CD8-positive, alpha-beta memory T cell (primary cell): ENCODE measurements at regions not wholly inside any gene's neighbourhood (a gene's known extent, or its start where the extent isn't known, plus 50 kb on each side); places are given as distances from the start of the nearest gene placed in this dataset.

Source experiments
- CTCF ChIA-PET: fragments of 350-600 bp; sonication (Branson Sonifier 250); formaldehyde crosslinking; loops from one replicate; lab custom pipeline; 2021; ENCODE audit warnings: antibody characterized with exemption; lab: Charles Lee
- POLR2A ChIA-PET: fragments of 350-600 bp; sonication (Branson Sonifier 250); formaldehyde crosslinking; loops from one replicate; lab custom pipeline; 2021; ENCODE audit warnings: antibody characterized with exemption; lab: Charles Lee
- DNase-seq, 5 donors: peaks; one replicate each; pipeline versions ENCODE4 v3.0.0 to v3.0.0-alpha.2; 2020 to 2022; ENCODE audit warnings: mixed read lengths in 1 of 5
- H3K27ac ChIP-seq: one replicate; pipeline ENCODE4 v1.7.0; 2013; ENCODE audit warnings: low read depth, mild to moderate bottlenecking, low read length, moderate library complexity
- H3K27me3 ChIP-seq: 2 replicates; pipeline ENCODE4 v1.7.0; 2013; ENCODE audit warnings: low read length, mild to moderate bottlenecking; ENCODE audit not compliant: insufficient read depth, poor library complexity, severe bottlenecking
- H3K36me3 ChIP-seq: 2 replicates; pipeline ENCODE4 v1.7.0; 2013; ENCODE audit warnings: mild to moderate bottlenecking, low read length, moderate library complexity; ENCODE audit not compliant: insufficient read depth
- H3K4me1 ChIP-seq: 2 replicates; pipeline ENCODE4 v1.7.0; 2013; ENCODE audit warnings: mild to moderate bottlenecking, low read length, moderate library complexity; ENCODE audit not compliant: insufficient read depth
- H3K4me3 ChIP-seq: 2 replicates; pipeline ENCODE4 v1.7.0; 2013; ENCODE audit warnings: mild to moderate bottlenecking, low read length
- H3K9me3 ChIP-seq: 2 replicates; pipeline ENCODE4 v1.7.0; 2013; ENCODE audit warnings: mild to moderate bottlenecking, low read length
- H3K27ac Mint-ChIP-seq, 8 donors: one replicate each; pipeline ENCODE4 v1.8.0; 2020 to 2021; ENCODE audit warnings: mixed read lengths in 8 of 8, mild to moderate bottlenecking in 6 of 8, inconsistent platforms in 3 of 8, moderate library complexity in 3 of 8
- H3K27me3 Mint-ChIP-seq, 2 donors: one replicate each; pipeline ENCODE4 v1.8.0; 2020 to 2021; ENCODE audit warnings: mixed read lengths in 2 of 2, mild to moderate bottlenecking in 1 of 2, moderate library complexity in 1 of 2
- H3K36me3 Mint-ChIP-seq, 3 donors: one replicate each; pipeline ENCODE4 v1.8.0; 2020 to 2021; ENCODE audit warnings: mixed read lengths in 3 of 3, inconsistent platforms in 1 of 3, mild to moderate bottlenecking in 1 of 3
- H3K4me1 Mint-ChIP-seq, 3 donors: one replicate each; pipeline ENCODE4 v1.8.0; 2020 to 2021; ENCODE audit warnings: mixed read lengths in 3 of 3, inconsistent platforms in 1 of 3, mild to moderate bottlenecking in 1 of 3
- H3K4me3 Mint-ChIP-seq, 7 donors: one replicate each; pipeline ENCODE4 v1.8.0; 2020 to 2021; ENCODE audit warnings: mixed read lengths in 7 of 7, mild to moderate bottlenecking in 6 of 7, moderate library complexity in 4 of 7, inconsistent platforms in 2 of 7
- H3K9me3 Mint-ChIP-seq, 5 donors: one replicate each; pipeline ENCODE4 v1.8.0; 2020 to 2022; ENCODE audit warnings: mixed read lengths in 5 of 5, mild to moderate bottlenecking in 3 of 5, moderate library complexity in 2 of 5, inconsistent platforms in 1 of 5

- POLR2A ChIA-PET, result no interaction called here
- Histone ChIP-seq H3K9me3 (no peaks in the 10 kb centered on the region), H3K36me3 (no peaks in the 10 kb centered on the region), H3K4me1 (no peaks in the 10 kb centered on the region), H3K4me3 (no peak overlapping the region), H3K27ac (no peak overlapping the region), H3K27me3 (no peaks in the 10 kb centered on the region)
- Mint-ChIP-seq H3K9me3 (peaks cover 7 to 20% (median 12%) of the 10 kb centered on the region in 5 donors), H3K4me3 (no peak overlapping the region), H3K4me1 (no peaks in the 10 kb centered on the region), H3K36me3 (no peaks in the 10 kb centered on the region), H3K27ac (no peak overlapping the region), H3K27me3 (no peaks in the 10 kb centered on the region)
- CTCF ChIA-PET, result no interaction called here
- DNase-seq, result no peak
Observed at GRCh38 chr4:187432310-187432709, 563.3 kb upstream of the ZFP42 start.

GRCh38 chr4:187433141-187433540 is 562.4 kb upstream of the ZFP42 start:
- DNase-seq, result no peak
- Mint-ChIP-seq H3K27ac (no peak overlapping the region), H3K4me3 (no peak overlapping the region), H3K9me3 (peaks cover 7 to 25% (median 12%) of the 10 kb centered on the region in 5 donors), H3K27me3 (no peaks in the 10 kb centered on the region), H3K36me3 (no peaks in the 10 kb centered on the region), H3K4me1 (no peaks in the 10 kb centered on the region)
- CTCF ChIA-PET, result no interaction called here
- H3K27me3 ChIP-seq, result no peaks in the 10 kb centered on the region
- no peaks in the 10 kb centered on the region for H3K9me3 ChIP-seq
- H3K4me1 ChIP-seq, result no peaks in the 10 kb centered on the region
- H3K36me3 ChIP-seq, result no peaks in the 10 kb centered on the region
- no peak overlapping the region for H3K4me3 ChIP-seq
- H3K27ac ChIP-seq, result no peak overlapping the region
- POLR2A ChIA-PET, result no interaction called here

GRCh38 chr4:187436251-187436650 is 559.3 kb upstream of the ZFP42 start:
- no peak overlapping the region for H3K4me3 Mint-ChIP-seq
- H3K27ac ChIP-seq, result no peak overlapping the region
- ChIA-PET POLR2A (no interaction called here), CTCF (no interaction called here)
- H3K4me1 ChIP-seq, result no peaks in the 10 kb centered on the region
- H3K4me1 Mint-ChIP-seq, result no peaks in the 10 kb centered on the region
- H3K9me3 Mint-ChIP-seq, result peaks cover 9 to 16% (median 10%) of the 10 kb centered on the region in 5 donors
- H3K36me3 Mint-ChIP-seq, result no peaks in the 10 kb centered on the region
- H3K36me3 ChIP-seq, result no peaks in the 10 kb centered on the region
- H3K27me3 ChIP-seq, result no peaks in the 10 kb centered on the region
- no peaks in the 10 kb centered on the region for H3K9me3 ChIP-seq
- no peak overlapping the region for H3K4me3 ChIP-seq
- no peak for DNase-seq
- H3K27me3 Mint-ChIP-seq, result no peaks in the 10 kb centered on the region
- no peak overlapping the region for H3K27ac Mint-ChIP-seq

GRCh38 chr4:187444061-187444460 is 551.5 kb upstream of the ZFP42 start:
- DNase-seq, result no peak
- Mint-ChIP-seq H3K9me3 (peaks cover 2 to 26% (median 9%) of the 10 kb centered on the region in 5 donors), H3K36me3 (no peaks in the 10 kb centered on the region), H3K4me1 (no peaks in the 10 kb centered on the region), H3K4me3 (no peak overlapping the region), H3K27ac (no peak overlapping the region), H3K27me3 (no peaks in the 10 kb centered on the region)
- no peaks in the 10 kb centered on the region for H3K9me3 ChIP-seq
- POLR2A ChIA-PET, result no interaction called here
- no peaks in the 10 kb centered on the region for H3K27me3 ChIP-seq
- H3K4me3 ChIP-seq, result no peak overlapping the region
- H3K4me1 ChIP-seq, result no peaks in the 10 kb centered on the region
- no peak overlapping the region for H3K27ac ChIP-seq
- CTCF ChIA-PET, result no interaction called here
- H3K36me3 ChIP-seq, result no peaks in the 10 kb centered on the region

GRCh38 chr4:187449702-187450101 is 545.9 kb upstream of the ZFP42 start:
- Mint-ChIP-seq H3K36me3 (no peaks in the 10 kb centered on the region), H3K4me3 (no peak overlapping the region), H3K27me3 (no peaks in the 10 kb centered on the region), H3K27ac (no peak overlapping the region), H3K4me1 (no peaks in the 10 kb centered on the region), H3K9me3 (peaks cover 0 to 17% (median 0%) of the 10 kb centered on the region in 5 donors)
- H3K9me3 ChIP-seq, result no peaks in the 10 kb centered on the region
- no peaks in the 10 kb centered on the region for H3K27me3 ChIP-seq
- ChIA-PET CTCF (no interaction called here), POLR2A (no interaction called here)
- H3K4me1 ChIP-seq, result no peaks in the 10 kb centered on the region
- no peak for DNase-seq
- H3K27ac ChIP-seq, result no peak overlapping the region
- H3K36me3 ChIP-seq, result no peaks in the 10 kb centered on the region
- no peak overlapping the region for H3K4me3 ChIP-seq

- no peak overlapping the region for H3K4me3 ChIP-seq
- CTCF ChIA-PET, result no interaction called here
- Mint-ChIP-seq H3K36me3 (no peaks in the 10 kb centered on the region), H3K27ac (no peak overlapping the region), H3K4me3 (no peak overlapping the region), H3K9me3 (peaks cover 0 to 15% (median 3%) of the 10 kb centered on the region in 5 donors), H3K27me3 (no peaks in the 10 kb centered on the region), H3K4me1 (no peaks in the 10 kb centered on the region)
- H3K27me3 ChIP-seq, result no peaks in the 10 kb centered on the region
- DNase-seq, result no peak
- H3K9me3 ChIP-seq, result no peaks in the 10 kb centered on the region
- H3K4me1 ChIP-seq, result no peaks in the 10 kb centered on the region
- no peak overlapping the region for H3K27ac ChIP-seq
- POLR2A ChIA-PET, result no interaction called here
- H3K36me3 ChIP-seq, result no peaks in the 10 kb centered on the region
Observed at GRCh38 chr4:187451776-187452175, 543.8 kb upstream of the ZFP42 start.

DNA sequence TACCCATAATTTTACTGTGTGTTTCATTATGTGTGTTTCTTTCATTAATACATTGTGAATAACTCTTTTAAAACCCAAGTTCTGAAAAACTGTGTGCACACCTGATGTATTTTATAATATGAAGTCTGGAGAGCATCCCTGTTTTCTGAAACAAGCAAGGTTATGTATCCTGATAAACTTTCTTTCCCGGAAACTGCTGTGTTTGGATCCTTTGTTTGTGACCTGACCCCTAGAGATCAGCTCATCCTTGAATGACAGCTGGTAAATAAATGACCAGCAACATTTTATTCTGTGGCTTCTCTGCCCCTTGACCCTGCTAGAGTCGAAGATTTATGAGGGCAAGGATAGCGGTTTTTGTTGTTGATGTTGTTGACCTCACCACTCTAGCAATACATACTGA is 535.6 kb upstream of the ZFP42 start:
- H3K4me3 Mint-ChIP-seq, result no peak overlapping the region
- H3K27me3 Mint-ChIP-seq, result peaks cover 0 to 3% of the 10 kb centered on the region in 2 donors
- no peaks in the 10 kb centered on the region for H3K9me3 ChIP-seq
- ChIA-PET CTCF (no interaction called here), POLR2A (no interaction called here)
- no peak overlapping the region for H3K4me3 ChIP-seq
- no peaks in the 10 kb centered on the region for H3K36me3 ChIP-seq
- no peaks in the 10 kb centered on the region for H3K27me3 ChIP-seq
- H3K4me1 ChIP-seq, result no peaks in the 10 kb centered on the region
- no peaks in the 10 kb centered on the region for H3K4me1 Mint-ChIP-seq
- H3K27ac ChIP-seq, result no peak overlapping the region
- peaks cover 4 to 28% (median 18%) of the 10 kb centered on the region in 5 donors for H3K9me3 Mint-ChIP-seq
- H3K27ac Mint-ChIP-seq, result no peak overlapping the region
- no peaks in the 10 kb centered on the region for H3K36me3 Mint-ChIP-seq
- DNase-seq, result no peak

DNA sequence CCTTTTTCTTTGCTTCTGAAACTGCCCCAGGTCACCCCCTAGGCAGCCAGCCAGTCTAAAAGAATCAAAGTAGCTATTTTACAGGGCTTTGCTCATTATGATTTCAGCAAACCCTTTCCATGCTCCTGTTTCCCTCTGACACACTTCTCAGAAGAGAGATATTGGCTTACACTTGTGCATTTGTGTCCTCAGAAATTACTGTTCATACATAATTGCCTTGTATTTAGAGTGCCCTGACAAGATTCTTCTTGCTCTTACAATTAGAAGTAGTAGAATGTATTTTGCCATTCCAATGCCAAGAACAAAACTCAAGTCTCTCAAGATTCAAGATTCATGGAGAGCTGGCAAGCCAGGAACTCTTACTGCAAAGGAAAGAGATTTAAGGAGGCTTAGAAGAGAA is 531.0 kb upstream of the ZFP42 start:
- POLR2A ChIA-PET, result no interaction called here
- Histone ChIP-seq H3K27ac (no peak overlapping the region), H3K4me1 (no peaks in the 10 kb centered on the region), H3K27me3 (no peaks in the 10 kb centered on the region), H3K4me3 (no peak overlapping the region), H3K36me3 (no peaks in the 10 kb centered on the region), H3K9me3 (no peaks in the 10 kb centered on the region)
- CTCF ChIA-PET, result no interaction called here
- Mint-ChIP-seq H3K4me1 (no peaks in the 10 kb centered on the region), H3K4me3 (no peak overlapping the region), H3K9me3 (peaks cover 1 to 24% (median 15%) of the 10 kb centered on the region in 5 donors), H3K36me3 (no peaks in the 10 kb centered on the region), H3K27me3 (peaks cover 0 to 3% of the 10 kb centered on the region in 2 donors), H3K27ac (no peak overlapping the region)
- no peak for DNase-seq

GRCh38 chr4:187467224-187467623 is 528.3 kb upstream of the ZFP42 start:
- Mint-ChIP-seq H3K36me3 (no peaks in the 10 kb centered on the region), H3K27me3 (peaks cover 0 to under 1% of the 10 kb centered on the region in 2 donors), H3K4me1 (no peaks in the 10 kb centered on the region), H3K27ac (no peak overlapping the region), H3K9me3 (peaks cover 3 to 23% (median 11%) of the 10 kb centered on the region in 5 donors), H3K4me3 (no peak overlapping the region)
- ChIA-PET CTCF (no interaction called here), POLR2A (no interaction called here)
- no peak overlapping the region for H3K27ac ChIP-seq
- no peaks in the 10 kb centered on the region for H3K4me1 ChIP-seq
- H3K4me3 ChIP-seq, result no peak overlapping the region
- no peaks in the 10 kb centered on the region for H3K27me3 ChIP-seq
- no peaks in the 10 kb centered on the region for H3K9me3 ChIP-seq
- no peaks in the 10 kb centered on the region for H3K36me3 ChIP-seq
- no peak for DNase-seq
